HG02759 (cell line): ENCODE measurements at regions not wholly inside any gene's neighbourhood (a gene's known extent, or its start where the extent isn't known, plus 50 kb on each side); places are given as distances from the start of the nearest gene placed in this dataset.
"Not testable (repeated sequence)": the region's sequence is repeated elsewhere in the genome, so short reads cannot be mapped to it uniquely, and the experiment has no call there.

Experiments used
- ATAC-seq: cut with Tn5 transposase; IDR thresholded peaks from one replicate; pipeline ENCODE4 v1.9.1; 2021; ENCODE audit warnings: mild to moderate bottlenecking, moderate library complexity; ENCODE audit not compliant: unreplicated experiment

DNA sequence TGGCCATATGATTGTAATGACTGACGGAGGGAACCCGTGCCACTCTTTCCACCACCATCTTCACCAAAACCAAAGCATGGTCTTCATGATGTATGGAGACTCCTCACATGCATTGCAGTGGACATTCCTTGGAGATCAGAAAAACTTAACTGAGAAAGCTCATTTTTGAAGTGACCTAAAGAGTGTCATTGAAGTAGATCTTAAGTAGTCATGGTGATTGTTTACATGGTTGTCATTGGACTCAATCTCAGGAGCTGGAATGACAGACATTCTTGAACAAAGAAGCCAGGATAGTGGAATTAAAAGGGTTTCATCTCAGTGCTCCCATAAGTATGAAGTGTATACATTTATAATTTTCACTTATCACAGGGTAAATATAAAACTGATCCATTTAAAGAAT is 236.7 kb upstream of the IPO5 start:
- ATAC-seq: no peak

- no peak for ATAC-seq
These were observed 233.7 kb upstream of the IPO5 start for GRCh38 chr13:97719736-97720135.

DNA sequence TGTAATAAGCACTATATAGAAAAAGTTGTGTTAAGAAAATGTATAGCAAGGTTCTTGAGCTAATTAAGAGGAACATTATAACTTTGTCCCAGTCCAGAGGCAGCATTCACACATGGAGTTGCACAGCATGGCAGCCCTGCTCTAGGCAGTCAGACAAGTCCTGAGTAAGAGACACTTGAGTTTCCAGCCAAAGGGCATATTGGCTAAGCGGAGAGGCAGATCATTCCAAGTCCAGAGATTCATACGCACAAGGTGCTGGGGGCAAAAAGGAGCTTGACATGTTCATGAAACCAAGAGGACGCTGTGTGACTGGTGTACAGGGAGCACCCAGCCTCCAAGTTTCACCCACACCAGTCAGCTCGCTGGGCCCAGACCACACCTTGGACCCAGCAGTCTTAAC is 232.6 kb upstream of the IPO5 start:
- no peak for ATAC-seq

DNA sequence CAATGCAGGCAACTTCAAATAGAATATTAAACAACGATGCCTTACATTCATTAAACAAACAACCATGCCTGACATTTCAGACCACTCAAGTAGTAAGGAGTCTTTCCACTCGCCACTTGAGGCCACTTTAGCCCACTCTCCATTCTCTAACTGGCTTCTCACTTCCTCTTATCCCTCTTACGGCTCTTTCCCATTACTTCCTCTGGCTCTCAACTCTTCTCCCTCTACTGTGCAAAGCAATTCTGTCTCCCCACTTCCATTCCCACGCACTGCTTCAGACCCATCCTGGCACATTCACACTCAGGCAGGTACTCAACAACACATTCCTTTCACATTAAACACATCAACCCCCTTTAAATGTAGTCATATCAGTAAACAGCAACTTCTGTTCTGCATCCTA is 229.8 kb upstream of the IPO5 start:
- ATAC-seq: no peak

- ATAC-seq: no peak
These were observed 229.0 kb upstream of the IPO5 start for GRCh38 chr13:97724450-97724849.

GRCh38 chr13:97726664-97727280 is 226.7 kb upstream of the IPO5 start:
- ATAC-seq: no peak

GRCh38 chr13:97727991-97728390 is 225.5 kb upstream of the IPO5 start:
- ATAC-seq: no peak

DNA sequence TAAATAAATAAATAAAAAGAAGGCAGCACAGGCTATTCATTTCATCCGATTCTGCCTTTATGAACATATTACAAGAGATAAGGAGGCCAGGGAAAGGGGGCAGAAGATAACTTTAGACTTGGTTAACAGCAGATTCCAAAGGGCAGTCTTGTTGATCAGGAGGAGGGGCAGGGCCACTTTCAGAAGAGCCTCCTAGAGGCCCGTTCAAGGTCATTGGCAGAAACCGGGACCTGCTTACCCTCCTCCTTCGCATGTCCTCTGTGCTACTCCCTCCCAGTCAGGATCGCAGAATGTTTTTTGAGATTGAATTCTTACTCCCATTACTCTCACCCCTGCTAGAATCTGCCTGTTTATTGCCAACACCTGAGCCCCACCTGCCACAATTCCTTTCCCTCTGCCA is 217.0 kb upstream of the IPO5 start:
- ATAC-seq: no peak

GRCh38 chr13:97742084-97742483 is 211.4 kb upstream of the IPO5 start:
- ATAC-seq: no peak

DNA sequence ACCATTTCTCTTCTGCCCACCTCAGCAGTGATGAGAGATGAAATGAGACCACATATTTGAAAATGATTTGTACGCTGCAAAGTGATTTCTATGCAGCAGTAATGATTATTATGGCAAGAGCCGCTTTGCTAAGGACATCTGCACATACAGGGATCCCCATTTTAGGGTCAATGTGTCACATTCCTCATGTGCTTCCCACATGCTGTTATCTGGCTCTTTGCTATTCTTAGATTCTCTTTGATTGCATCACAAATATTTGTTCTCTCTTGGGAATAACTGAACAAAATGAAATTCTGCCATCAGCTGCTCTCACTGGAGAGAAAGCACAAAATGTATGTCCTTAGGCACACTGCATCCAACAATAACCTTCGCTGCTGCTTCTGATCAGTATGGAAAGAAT is 209.5 kb upstream of the IPO5 start:
- no peak for ATAC-seq

DNA sequence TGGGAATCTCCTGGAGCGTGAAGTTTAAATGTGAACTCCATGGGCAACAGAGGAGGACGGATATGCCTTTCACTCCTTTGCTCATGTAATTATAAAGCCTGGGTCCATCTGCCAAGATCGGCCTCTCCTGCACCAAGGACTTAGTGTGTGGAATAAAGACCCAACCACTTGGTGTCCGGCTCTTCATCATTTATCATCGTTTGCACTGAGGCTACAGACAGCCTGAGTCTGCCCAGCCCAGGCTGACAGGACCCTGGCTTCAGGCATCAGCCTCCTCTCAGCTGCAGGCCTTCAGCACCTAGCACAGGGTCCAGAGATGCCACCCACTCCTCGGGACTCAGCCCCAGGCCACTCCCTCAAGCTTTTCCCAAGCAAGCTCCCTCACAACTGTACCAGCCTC is 206.8 kb upstream of the IPO5 start:
- ATAC-seq: no peak

GRCh38 chr13:97749174-97749573 is 204.3 kb upstream of the IPO5 start:
- no peak for ATAC-seq

DNA sequence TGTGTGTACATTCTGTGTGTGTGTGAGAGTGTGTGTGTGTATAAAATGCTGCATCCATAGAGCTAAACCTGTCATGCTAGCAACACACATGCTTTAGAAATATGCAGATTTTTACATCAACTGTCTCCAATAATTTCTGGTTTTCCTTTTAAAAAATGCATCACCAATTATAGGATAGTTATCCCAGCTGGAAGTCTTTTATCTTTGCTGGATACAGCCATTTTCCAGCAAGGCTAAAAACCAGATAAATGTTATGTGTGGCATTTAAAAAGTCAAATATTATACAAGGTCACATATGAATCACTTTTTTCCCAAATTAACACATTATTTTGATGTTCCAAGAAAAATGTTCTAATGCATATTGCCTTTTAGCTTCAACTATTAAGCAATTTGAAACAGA is 202.0 kb upstream of the IPO5 start:
- no peak for ATAC-seq

- no peak for ATAC-seq
These were observed 200.4 kb upstream of the IPO5 start for GRCh38 chr13:97752961-97753668.

- ATAC-seq: no peak
These were observed 199.4 kb upstream of the IPO5 start for GRCh38 chr13:97753942-97754670.

DNA sequence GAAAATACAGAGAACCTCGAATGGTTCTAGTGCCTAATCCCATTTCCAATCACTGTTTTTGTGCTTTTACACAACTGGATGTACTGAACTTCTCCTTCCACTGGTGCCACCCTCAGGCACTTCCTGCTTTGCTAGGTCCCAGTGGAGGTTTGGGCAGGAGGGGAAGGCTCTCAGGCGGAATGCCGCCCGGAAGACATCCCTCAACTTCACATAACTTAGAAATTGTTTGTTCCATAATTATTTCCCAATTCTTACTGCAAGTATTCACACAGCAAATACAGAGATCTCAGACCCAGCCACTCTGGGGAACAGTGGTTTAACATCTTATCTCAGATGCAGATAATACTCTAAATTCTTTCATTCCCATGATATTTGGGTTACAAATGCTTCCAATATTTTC is 195.7 kb upstream of the IPO5 start:
- ATAC-seq: no peak

DNA sequence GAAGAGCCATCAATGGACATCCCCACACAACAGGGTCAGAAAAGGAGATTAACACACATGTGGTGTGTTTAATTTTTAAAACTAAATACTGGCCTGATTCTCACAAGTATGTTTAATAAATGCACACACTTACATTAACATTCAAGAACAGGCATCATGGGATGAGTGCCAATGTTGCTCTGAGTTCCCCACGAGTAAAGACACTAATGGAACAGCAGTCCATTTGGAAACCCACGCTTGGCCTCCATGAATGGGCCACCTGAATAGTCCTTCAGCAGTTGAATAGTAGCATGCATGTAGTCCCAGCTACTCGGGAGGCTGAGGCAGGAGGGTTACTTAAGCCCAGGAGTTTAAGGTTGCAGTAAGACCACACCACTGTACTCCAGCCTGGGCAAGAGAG is 195.2 kb upstream of the IPO5 start:
- no peak for ATAC-seq

- no peak for ATAC-seq
These were observed 191.5 kb upstream of the IPO5 start for GRCh38 chr13:97761796-97762540.

DNA sequence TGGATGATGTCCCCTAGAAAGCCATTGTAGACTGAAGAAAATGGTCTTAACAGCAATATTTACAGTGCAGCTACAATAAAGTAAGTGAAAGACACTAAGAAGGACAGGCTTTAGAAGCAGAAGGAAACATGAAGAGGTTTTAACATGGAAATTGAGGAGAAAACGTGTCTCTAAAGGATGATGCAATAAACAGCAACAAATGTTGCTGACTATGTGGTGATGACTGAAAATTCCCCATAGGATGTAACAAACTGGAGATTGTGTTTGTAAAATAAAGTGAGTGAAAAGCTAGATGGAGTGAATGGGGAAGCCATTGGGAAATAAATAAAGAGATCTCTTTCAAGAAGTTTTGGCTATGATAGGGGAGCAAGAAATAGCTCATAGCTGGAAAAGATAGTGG is 186.7 kb upstream of the IPO5 start:
- ATAC-seq: no peak

DNA sequence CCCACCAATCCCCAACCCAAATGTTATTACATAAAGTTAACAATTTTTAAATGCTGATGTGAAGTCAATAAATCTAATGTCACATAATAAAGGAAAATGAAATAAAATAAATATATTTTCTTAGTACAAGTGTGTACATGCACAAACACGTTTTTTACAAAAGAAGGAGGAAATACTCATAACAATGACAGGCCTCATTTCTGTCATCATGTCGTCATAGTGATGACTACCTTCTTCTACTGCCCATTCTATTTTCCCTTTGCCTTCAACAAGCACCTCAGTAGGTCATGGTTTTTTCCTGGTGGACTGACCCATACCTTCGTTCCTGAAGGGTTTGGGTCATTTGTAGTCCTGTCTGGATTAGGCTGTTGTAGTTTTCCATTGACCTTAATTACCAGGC is 185.3 kb upstream of the IPO5 start:
- no peak for ATAC-seq

DNA sequence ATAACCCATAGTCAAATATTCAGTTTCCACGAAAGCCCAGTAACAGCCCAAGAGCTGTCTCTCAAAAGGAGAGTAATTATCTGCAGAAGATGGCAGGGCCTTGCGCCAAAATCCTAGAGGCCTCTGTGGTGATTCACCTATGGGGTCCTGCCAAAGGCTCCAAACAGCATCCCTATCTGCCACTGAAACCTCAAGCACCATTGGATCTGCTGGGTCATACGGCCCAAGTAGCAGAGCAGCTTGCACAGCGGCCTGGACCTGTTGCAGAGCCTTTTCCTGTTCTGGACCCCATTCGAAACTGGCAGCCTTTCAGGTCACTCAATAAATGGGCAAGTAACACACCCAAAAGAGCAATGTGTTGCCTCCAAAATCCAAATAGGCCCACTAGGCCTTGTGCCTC is 183.2 kb upstream of the IPO5 start:
- not testable (repeated sequence) for ATAC-seq

GRCh38 chr13:97772466-97772865 is 181.0 kb upstream of the IPO5 start:
- ATAC-seq: not testable (repeated sequence)
